Choroid plexus epithelial cell (primary cell): ENCODE measurements at regions not wholly inside any gene's neighbourhood (a gene's known extent, or its start where the extent isn't known, plus 50 kb on each side); places are given as distances from the start of the nearest gene placed in this dataset.
A peak's percentile ranks its signal among the peaks of the same experiment; 100 is the strongest.

Experiments
- DNase-seq: peaks from one replicate; pipeline ENCODE4 v3.0.0-alpha.2; 2010; ENCODE audit warnings: low read depth
- H3K4me3 ChIP-seq: 2 replicates; pipeline ENCODE4 v1.5.1; 2011; ENCODE audit warnings: low read depth, mild to moderate bottlenecking, control low read depth, low read length, moderate library complexity
- TF ChIP-seq, protein P1 (sequence below): conservative IDR thresholded peaks from 2 replicates; pipeline ENCODE4 v1.5.1; 2011; ENCODE audit warnings: low read depth, mild to moderate bottlenecking, control low read depth, inconsistent platforms, low read length, moderate library complexity

DNA sequence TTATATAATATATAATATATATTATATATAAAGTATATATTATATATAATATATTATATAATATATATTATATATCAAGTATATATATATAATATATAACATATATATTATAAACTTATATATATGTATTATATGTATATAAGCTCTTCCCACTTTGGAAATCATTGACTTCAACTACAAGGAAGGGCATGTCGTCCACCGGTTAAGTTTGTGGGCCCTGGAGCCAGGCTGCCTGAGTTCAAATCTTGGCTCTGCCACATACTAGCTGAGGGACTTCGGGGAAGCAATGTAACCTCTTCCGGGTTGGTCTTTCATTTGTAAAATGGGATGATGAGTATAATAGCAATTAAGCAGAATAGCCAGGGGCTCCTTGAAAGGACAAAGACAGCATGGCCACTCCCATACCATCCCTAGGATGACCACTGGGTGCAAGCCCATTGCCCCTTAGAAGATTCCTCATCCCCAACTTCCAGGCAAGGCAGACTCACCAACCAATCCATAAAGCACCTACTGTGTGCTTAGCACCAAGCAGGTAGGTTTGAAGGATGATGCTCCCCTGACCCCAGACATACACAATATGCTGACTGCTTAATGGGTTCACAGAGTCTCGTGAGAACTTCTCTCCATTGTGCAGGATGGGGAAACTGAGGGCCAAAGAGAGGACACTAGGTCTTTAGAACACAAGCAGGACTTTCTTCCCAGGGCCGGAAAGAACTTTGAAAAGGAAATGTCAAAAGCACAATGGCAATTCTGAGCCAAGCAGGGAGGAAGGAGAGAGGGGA lies 163.2 kb downstream of the MRPL14 start:
- no peak overlapping the region for H3K4me3 ChIP-seq
- no peak for DNase-seq
- TF ChIP-seq, protein P1, sequence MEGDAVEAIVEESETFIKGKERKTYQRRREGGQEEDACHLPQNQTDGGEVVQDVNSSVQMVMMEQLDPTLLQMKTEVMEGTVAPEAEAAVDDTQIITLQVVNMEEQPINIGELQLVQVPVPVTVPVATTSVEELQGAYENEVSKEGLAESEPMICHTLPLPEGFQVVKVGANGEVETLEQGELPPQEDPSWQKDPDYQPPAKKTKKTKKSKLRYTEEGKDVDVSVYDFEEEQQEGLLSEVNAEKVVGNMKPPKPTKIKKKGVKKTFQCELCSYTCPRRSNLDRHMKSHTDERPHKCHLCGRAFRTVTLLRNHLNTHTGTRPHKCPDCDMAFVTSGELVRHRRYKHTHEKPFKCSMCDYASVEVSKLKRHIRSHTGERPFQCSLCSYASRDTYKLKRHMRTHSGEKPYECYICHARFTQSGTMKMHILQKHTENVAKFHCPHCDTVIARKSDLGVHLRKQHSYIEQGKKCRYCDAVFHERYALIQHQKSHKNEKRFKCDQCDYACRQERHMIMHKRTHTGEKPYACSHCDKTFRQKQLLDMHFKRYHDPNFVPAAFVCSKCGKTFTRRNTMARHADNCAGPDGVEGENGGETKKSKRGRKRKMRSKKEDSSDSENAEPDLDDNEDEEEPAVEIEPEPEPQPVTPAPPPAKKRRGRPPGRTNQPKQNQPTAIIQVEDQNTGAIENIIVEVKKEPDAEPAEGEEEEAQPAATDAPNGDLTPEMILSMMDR, result no peak

- TF ChIP-seq, protein P1, result no peak
- no peak overlapping the region for H3K4me3 ChIP-seq
- DNase-seq, result no peak
Observed at GRCh38 chr6:43963203-43963602, 164.0 kb downstream of the MRPL14 start.

GRCh38 chr6:43962458-43962857 lies 164.8 kb downstream of the MRPL14 start:
- no peak overlapping the region for H3K4me3 ChIP-seq
- DNase-seq, result peak; percentile 35
- TF ChIP-seq, protein P1, result no peak

DNA sequence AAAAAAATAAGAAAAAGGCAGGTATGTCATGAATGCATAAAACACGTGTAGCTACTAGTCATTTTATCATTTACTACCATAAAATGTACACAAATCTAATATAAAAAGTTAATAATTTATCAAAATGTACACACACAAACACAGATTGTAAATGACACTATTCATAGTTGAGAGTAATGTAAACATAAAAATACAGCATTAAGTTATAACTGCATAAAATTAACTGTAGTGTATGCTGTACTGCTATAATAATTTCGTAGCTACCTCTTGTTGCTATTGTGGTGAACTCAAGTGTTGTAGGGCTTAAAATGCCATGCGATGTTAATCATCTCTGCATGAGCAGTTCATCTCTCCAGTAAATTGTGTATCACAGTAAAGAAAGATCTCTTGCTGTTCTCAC lies 170.0 kb downstream of the MRPL14 start:
- TF ChIP-seq, protein P1, result no peak
- H3K4me3 ChIP-seq, result no peak overlapping the region
- no peak for DNase-seq

GRCh38 chr6:43956478-43956877 lies 170.8 kb downstream of the MRPL14 start:
- no peak overlapping the region for H3K4me3 ChIP-seq
- TF ChIP-seq, protein P1, result no peak
- DNase-seq, result no peak

DNA sequence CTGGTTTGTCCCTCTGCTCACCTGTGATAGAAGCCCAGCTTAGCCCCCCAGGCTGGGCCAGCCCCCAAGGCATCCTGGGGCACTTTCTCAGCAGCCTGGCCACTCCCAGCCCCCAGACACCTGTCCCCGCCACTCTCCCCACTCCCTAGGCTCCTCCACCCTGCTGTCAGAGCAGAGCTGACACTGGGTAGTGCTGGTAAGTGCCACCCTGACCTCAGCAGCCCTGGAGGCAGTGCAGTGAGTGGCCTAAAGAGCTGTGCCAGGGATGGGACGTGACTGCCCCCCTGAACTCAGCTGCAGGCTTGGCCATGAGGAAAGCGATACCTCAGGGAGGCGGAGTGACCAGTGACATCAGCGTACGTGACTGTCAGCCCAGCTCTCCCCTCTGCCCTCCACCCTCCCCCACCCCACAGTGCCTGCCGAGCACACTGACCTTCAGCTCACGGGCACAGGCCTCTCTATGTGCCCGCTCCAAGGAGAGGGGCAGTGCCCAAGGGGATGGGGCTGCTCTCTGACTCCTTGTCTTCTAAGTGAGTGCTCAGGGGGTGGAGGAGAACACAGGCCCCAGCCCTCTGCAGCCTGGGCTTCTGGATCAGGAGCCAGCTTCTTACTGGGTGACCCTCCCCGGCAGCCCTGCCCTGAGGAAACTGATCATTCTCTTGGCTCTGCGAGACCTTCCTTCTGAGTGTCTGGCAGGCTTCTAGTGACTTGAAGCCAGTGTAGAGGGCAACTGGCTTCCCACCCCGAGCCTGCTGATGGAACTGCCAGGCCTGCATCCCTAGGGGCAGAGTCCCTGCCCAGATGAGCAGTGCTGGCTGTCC lies 172.7 kb downstream of the MRPL14 start:
- TF ChIP-seq, protein P1, result no peak
- no peak overlapping the region for H3K4me3 ChIP-seq
- DNase-seq, result no peak
